ENCODE measurements at regions not wholly inside any gene's neighbourhood (a gene's known extent, or its start where the extent isn't known, plus 50 kb on each side); places are given as distances from the start of the nearest gene placed in this dataset.

DNA sequence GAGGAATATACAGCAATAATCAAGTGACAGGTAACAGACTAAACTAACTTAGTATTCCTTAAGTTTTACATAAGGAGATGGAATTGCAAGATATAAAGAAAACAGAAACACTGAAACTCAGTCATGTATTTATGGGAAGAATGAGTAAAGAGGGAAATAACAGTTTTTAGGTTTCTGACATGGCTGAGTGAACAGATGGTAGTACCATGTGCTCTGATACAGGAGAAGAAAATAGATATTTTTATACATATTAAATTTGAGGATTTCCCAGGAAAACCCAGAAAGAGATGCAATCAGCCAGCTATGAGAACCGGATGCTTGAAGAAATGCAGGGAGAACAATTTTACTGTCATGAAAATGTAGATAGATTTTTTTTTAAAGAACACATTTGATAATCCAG lies 669.5 kb upstream of the GRM3 start:
- no peak overlapping the region for H3K4me2 ChIP-seq (ENCODE audit: low read length)
- no peaks in the 10 kb centered on the region for H3K9me3 ChIP-seq (ENCODE audit: low read length)
- H3F3A ChIP-seq (ENCODE audit: insufficient read depth, low read length): no peaks in the 10 kb centered on the region
- no peak overlapping the region for H3K4me3 ChIP-seq (ENCODE audit: low read depth, low read length, poor library complexity, severe bottlenecking)
- TF ChIP-seq EZH2 (IDR thresholded peaks at IDR 0.05; ENCODE audit: borderline replicate concordance, low read length): no peak
- TF ChIP-seq, protein P1, sequence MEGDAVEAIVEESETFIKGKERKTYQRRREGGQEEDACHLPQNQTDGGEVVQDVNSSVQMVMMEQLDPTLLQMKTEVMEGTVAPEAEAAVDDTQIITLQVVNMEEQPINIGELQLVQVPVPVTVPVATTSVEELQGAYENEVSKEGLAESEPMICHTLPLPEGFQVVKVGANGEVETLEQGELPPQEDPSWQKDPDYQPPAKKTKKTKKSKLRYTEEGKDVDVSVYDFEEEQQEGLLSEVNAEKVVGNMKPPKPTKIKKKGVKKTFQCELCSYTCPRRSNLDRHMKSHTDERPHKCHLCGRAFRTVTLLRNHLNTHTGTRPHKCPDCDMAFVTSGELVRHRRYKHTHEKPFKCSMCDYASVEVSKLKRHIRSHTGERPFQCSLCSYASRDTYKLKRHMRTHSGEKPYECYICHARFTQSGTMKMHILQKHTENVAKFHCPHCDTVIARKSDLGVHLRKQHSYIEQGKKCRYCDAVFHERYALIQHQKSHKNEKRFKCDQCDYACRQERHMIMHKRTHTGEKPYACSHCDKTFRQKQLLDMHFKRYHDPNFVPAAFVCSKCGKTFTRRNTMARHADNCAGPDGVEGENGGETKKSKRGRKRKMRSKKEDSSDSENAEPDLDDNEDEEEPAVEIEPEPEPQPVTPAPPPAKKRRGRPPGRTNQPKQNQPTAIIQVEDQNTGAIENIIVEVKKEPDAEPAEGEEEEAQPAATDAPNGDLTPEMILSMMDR (IDR thresholded peaks at IDR 0.05; ENCODE audit: low read length): no peak
- H3K9me2 ChIP-seq (ENCODE audit: low read depth, low read length): no peaks in the 10 kb centered on the region
- no peaks in the 10 kb centered on the region for H3K4me1 ChIP-seq (ENCODE audit: insufficient read depth, low read length, severe bottlenecking)
- H3K9ac ChIP-seq (ENCODE audit: low read length): no peak overlapping the region
- no peaks in the 10 kb centered on the region for H4K20me1 ChIP-seq (ENCODE audit: insufficient read depth, low read length)
- no peaks in the 10 kb centered on the region for H3K36me3 ChIP-seq (ENCODE audit: insufficient read depth, low read length)
- no peak overlapping the region for H3K27ac ChIP-seq (ENCODE audit: low read depth, low read length, poor library complexity, severe bottlenecking)
- H3K27me3 ChIP-seq (ENCODE audit: insufficient read depth, low read length): no peaks in the 10 kb centered on the region
- H3K79me2 ChIP-seq (ENCODE audit: insufficient read depth, low read length): no peaks in the 10 kb centered on the region
- no peak overlapping the region for H2AFZ ChIP-seq (ENCODE audit: low read length)

DNA sequence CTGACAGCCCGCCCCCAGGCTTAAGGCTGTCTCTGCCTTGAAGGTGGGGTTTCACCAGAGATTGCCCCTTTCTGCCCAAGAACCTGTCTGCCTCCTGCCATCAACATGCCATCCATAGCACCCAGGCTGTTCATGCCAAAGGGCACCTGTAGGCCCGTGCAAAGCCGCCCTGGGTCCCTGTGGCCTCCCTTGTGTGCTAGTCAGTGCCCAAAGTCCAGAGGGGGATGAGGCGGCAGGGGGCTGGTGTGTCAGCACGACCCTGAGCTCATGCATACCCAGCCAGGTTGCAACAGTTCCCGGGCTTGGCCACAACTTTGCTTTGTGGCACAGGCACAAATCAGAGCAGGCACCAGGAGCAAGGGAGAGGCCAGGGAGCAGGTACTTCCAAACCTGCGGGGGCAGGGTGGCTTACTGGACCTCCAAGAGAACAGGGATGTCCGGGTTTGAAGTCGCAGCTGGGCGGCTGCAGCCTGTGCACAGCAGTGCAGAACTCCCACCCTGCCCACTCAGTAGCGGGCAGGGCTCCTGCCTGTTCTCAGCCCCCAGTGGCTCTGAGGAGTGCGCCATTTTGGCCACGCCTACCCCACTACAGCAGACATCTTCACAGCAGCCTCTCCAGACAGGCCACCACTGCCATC lies 671.1 kb upstream of the GRM3 start:
- Histone ChIP-seq H3F3A (ENCODE audit: insufficient read depth, low read length) (no peaks in the 10 kb centered on the region), H3K27ac (ENCODE audit: low read depth, low read length, poor library complexity, severe bottlenecking) (no peak overlapping the region), H3K9ac (ENCODE audit: low read length) (no peak overlapping the region), H3K9me3 (ENCODE audit: low read length) (no peaks in the 10 kb centered on the region), H3K79me2 (ENCODE audit: insufficient read depth, low read length) (no peaks in the 10 kb centered on the region), H3K9me2 (ENCODE audit: low read depth, low read length) (no peaks in the 10 kb centered on the region), H2AFZ (ENCODE audit: low read length) (no peak overlapping the region), H3K36me3 (ENCODE audit: insufficient read depth, low read length) (no peaks in the 10 kb centered on the region), H3K4me3 (ENCODE audit: low read depth, low read length, poor library complexity, severe bottlenecking) (no peak overlapping the region), H3K4me2 (ENCODE audit: low read length) (no peak overlapping the region), H3K4me1 (ENCODE audit: insufficient read depth, low read length, severe bottlenecking) (no peaks in the 10 kb centered on the region), H3K27me3 (ENCODE audit: insufficient read depth, low read length) (no peaks in the 10 kb centered on the region), H4K20me1 (ENCODE audit: insufficient read depth, low read length) (no peaks in the 10 kb centered on the region)
- no peak for TF ChIP-seq EZH2 (IDR thresholded peaks at IDR 0.05; ENCODE audit: borderline replicate concordance, low read length)
- TF ChIP-seq, protein P1 (IDR thresholded peaks at IDR 0.05; ENCODE audit: low read length): no peak

GRCh38 chr7:85954961-85955360 lies 688.7 kb upstream of the GRM3 start:
- Histone ChIP-seq H2AFZ (ENCODE audit: low read length) (no peak overlapping the region), H3K4me1 (ENCODE audit: insufficient read depth, low read length, severe bottlenecking) (no peaks in the 10 kb centered on the region), H3K9ac (ENCODE audit: low read length) (no peak overlapping the region), H4K20me1 (ENCODE audit: insufficient read depth, low read length) (no peaks in the 10 kb centered on the region), H3K36me3 (ENCODE audit: insufficient read depth, low read length) (no peaks in the 10 kb centered on the region), H3F3A (ENCODE audit: insufficient read depth, low read length) (no peaks in the 10 kb centered on the region), H3K79me2 (ENCODE audit: insufficient read depth, low read length) (no peaks in the 10 kb centered on the region), H3K4me2 (ENCODE audit: low read length) (no peak overlapping the region), H3K9me3 (ENCODE audit: low read length) (no peaks in the 10 kb centered on the region), H3K4me3 (ENCODE audit: low read depth, low read length, poor library complexity, severe bottlenecking) (no peak overlapping the region), H3K9me2 (ENCODE audit: low read depth, low read length) (no peaks in the 10 kb centered on the region), H3K27me3 (ENCODE audit: insufficient read depth, low read length) (no peaks in the 10 kb centered on the region), H3K27ac (ENCODE audit: low read depth, low read length, poor library complexity, severe bottlenecking) (no peak overlapping the region)
- TF ChIP-seq, protein P1 (IDR thresholded peaks at IDR 0.05; ENCODE audit: low read length): no peak
- TF ChIP-seq EZH2 (IDR thresholded peaks at IDR 0.05; ENCODE audit: borderline replicate concordance, low read length): no peak

All from OCI-LY1 (cell line).